NOMO-1 treated with DMSO at 0.1 percent for 48 hours (cell line): ENCODE measurements at regions not wholly inside any gene's neighbourhood (a gene's known extent, or its start where the extent isn't known, plus 50 kb on each side); places are given as distances from the start of the nearest gene placed in this dataset.

Experiments
- DNase-seq: peaks from one replicate; lab custom pipeline; 2025; ENCODE audit not compliant: unreplicated experiment; lab: John Stamatoyannopoulos, UW

DNA sequence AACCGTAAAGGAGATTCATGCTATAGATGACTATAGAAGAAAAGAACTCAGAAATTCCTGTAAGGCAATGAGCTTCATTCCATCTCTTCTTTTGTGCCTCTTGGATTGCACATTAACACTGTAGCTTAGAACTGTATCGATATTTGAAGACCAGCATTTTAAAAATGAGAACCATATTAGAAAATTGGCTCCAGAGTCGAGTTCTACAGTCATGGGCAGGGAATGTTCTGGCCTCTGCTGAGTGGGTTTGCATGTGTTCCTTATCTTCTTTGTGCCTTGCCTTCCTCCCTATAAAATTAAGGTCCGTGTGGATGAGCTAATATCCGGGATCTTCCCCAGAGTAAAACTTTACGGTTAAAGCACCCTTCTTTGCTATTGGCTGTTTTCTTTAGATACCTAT lies 77.4 kb upstream of the PLCL2 start:
- DNase-seq: no peak

DNA sequence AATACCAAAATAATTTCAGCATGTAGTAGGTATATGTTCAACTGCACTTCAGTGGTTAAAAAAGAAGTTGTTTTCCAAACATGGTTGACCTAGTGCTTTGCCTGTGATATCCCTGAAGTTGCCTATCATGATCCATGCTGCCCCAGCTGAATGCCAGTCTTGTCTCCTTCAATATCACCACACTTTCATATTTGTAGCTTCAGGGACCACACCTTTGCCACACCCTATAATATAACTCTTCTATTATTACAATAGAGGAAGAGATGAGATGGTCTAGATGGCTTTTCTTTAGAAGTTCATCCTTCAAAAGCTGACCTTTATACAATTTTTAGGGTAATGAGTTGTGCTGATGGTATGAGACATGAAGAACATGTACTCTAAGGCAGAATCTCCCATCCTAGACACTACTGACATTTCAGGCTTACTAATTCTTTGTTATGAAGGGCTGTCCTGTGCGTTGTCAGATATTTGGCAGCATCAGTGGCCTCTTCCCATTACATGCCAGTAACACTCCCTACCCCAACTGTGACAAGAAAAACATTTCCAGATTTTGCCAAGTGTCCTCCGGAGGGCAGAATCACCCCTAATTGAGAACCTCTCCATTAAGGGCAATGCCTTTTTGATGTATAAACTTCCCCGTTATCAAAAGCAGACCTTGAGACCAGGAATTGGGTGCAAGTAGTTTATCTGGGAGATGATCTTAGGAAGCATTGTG lies 76.2 kb upstream of the PLCL2 start:
- DNase-seq: no peak

DNA sequence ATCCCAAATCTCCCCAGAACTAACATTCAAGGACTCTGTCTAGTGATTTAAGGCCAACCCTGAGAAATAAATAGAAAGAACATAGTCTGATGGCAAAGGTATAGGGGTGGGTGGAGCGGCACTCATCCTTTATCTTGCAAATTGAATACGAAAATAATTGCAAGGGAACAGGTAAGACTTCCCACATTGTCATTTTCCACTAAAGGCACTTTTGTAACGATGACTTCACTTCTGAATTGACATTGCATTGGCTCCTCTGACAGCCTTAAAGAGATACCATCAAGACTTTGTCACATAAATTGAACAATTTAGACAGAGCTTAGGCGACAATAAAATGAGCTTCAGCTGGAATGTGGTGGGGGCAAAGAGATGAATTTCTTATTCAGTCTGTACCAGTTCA lies 75.3 kb upstream of the PLCL2 start:
- no peak for DNase-seq

DNA sequence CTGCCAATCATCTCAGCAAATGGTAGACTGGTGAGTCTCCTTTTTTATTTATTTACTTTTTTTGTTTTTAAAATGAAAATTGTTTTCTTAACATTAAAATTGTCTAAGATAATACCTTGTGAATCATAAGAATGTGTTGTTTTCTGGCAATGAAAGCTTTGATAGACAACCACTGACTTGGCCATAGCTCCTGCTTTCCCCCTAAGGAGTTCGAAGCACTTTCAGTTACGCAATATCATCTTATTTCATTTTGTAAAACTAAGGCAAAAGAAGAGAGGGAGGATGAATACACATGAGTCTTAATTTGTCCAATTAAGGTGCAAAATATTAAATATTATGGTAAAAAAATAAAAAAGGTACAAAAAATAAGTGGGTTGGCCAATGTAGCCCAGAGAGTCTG lies 74.8 kb upstream of the PLCL2 start:
- no peak for DNase-seq

DNA sequence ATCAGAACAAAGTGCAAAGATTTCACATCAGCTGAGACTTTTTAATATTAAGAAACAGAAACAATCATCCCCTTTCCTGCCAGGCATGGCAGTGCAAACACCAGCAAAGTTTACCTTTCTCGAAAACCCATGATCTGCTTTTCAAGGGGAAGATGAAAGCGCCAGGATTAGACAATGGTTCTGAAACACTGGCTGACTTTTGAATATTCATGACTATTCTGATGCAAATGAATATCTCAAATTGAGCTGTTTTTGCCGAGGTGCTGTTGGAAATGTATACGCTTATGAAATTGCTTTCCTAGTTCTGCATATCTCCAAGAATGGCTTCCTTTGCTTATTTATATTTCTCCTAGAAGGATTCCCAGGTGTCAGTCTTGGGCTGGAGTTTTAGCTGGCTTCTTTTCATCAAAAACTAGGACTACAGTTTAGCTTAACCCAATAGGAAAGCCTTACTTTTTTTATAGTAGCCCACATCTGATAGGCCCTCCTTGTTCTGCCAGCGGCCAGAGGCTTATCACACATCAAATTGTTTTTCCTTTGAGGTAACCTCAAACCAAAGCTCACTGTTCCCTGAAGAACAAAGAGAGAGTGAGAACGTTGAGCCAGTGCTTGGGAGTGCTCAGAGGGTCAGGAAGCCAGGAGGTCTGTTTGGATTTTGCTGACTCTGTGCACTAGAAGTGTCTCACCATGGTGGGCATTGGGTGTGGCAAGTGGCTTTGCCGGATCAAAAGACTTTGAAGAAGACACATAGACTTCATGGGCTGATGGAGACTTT lies 74.0 kb upstream of the PLCL2 start:
- no peak for DNase-seq

DNA sequence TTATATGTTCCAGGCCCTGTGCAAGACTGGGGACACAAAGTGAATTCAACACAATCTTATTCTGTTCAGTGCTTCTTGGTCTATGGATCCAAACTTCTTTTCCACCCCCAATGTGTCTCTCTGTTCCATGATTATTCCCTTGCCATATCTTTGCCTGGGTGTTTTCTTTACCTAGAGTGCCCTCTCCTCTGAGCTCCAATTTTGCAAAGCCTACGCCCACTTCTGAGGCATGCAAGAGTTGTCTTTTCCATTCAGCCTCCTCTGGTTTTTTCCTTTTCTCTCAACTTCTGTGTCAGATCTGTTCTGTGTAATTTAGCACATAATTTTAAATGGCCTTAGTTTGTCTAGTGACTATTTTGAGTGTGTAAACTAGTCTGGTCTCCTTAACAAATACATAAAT lies 72.8 kb upstream of the PLCL2 start:
- DNase-seq: no peak

DNA sequence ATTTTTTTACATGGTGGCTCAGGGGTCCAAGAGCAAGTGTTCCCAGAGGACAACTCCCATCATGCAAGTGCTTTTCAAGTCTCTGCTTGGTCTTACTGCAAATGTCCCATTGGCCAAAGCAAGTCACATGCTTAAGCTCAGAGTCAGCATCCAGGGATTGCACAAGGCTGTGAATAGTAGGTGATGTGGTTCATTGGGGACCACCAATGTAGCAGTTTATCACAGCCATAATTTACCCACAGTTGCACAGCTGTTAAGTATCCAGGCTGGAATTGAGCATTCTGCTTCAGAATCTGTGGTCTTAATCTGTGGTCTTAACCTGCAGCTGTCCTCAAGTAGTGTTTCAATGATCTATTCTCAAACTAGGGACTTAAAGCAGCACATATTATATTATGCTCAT lies 71.4 kb upstream of the PLCL2 start:
- DNase-seq: no peak

DNA sequence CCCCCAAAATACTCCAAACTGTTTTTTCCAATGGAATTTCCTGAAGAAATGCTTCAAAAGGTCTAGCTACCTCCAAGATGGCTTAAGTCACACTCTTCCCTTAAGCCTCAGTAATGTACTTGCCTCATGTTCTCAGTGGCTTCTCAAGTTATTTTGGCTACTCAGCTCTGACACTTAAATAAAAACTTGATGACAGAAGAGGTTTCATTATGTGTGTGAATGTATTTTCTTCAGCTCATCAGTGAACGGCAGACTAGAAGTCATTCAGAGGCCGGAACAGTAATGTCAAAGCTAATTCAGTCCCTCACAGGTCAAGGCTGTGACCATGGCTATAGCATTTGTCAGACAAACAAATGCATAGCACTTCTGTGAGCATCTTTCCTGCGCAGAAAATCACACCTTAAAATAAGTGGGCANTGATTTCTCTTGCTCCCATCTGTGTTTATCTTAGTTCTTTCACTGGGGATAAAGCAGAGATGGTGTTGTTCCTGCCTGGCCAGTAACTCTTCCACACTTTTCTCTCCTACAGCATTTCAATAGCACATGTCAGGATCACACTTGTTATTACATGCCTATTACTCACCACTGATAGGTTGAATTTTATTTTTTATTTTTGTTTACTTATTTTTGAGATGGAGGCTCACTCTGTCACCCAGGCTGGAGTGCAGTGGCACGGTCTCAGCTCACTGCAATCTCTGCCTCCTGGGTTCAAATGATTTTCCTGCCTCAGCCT lies 68.5 kb upstream of the PLCL2 start:
- no peak for DNase-seq

DNA sequence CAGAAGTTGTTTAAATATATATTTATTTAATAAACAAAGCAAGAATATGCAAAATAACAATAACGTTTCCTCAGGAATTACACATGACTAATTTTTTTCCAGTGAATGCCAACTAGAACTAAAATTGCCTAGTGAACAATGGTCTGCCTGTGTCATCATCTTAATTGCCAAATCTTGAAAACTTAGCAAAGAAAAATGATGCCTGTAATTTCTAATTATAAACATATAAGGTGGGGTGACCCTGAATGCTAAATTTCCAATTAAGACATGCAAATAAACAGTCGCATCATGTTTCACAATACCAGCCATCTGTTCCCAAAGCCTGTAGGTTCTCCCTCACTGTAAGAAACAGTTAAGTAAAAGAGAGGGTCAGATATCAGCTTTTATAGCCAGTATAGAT lies 67.6 kb upstream of the PLCL2 start:
- DNase-seq: no peak

DNA sequence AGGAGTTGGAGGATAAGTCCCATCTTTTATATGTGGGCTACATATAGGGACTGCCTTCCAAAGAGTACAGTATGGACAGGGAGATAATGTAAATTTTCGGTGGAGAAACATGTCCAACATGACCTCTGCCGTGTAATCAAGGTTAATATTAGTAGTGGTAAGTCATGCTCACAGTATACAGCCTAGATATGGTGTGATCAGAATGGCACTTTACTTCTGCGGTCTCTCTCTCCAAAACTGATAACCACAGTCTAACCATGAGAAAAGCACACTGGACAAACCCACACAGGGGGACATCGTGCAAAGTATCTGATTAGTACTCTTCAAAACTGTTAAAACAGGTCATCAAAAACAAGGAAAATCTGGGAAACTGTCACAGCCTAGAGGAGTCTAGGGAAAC lies 66.6 kb upstream of the PLCL2 start:
- no peak for DNase-seq

DNA sequence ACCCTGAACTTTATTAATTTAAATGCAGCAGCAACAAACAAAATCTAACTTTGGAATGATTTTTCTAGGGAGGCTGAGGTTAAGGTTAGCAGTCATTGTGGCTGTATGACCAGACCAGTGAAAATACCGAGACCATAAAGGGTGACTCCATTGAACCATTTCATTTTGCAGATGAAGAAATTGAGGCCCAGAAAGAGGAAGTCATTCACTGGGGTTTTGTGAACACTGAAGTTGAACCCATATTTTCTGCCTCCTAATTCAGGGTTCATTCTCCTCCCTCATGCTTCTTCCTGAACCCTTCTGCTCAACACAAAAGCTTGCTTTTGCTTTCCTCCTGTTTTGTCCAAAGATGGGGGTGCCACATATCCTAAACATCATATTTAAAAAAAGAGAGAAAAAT lies 65.8 kb upstream of the PLCL2 start:
- DNase-seq: no peak

DNA sequence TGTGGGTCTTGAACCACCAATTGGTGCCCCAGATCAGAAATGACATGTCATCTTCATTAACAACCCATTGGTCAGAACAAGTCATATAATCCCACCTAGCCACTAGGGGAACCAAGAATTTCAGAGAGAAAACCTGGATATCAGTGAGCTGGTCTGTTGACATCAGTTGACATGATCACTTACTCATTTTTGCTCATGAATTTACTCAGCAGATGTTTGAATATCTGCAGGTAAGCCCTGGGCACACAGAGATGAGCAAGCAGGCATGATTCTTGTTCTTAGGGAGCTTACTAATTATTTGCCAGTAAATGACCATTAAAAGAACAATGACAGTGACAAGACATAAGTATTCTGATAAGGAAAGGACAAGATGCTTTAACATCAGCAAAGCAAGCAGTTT lies 64.3 kb upstream of the PLCL2 start:
- no peak for DNase-seq

DNA sequence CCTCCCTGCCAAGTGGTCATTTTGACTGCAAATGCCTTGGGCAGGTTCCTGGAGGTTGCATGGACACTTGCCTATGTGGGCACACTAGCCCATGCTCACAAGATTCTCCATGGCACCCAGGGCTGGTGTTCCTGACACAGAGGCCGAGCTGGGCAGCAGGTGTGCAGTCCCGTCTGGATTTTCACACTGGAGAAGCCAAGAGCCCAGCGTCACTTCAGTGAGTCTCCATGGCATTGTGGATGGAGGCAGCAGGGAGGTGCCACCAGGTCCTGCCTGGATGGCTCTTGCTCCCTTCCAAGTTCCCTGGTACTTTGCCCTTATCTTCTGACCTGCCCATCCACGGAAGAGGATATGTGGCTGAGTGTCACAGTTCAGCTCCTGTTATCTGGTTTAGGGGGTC lies 63.7 kb upstream of the PLCL2 start:
- DNase-seq: no peak

DNA sequence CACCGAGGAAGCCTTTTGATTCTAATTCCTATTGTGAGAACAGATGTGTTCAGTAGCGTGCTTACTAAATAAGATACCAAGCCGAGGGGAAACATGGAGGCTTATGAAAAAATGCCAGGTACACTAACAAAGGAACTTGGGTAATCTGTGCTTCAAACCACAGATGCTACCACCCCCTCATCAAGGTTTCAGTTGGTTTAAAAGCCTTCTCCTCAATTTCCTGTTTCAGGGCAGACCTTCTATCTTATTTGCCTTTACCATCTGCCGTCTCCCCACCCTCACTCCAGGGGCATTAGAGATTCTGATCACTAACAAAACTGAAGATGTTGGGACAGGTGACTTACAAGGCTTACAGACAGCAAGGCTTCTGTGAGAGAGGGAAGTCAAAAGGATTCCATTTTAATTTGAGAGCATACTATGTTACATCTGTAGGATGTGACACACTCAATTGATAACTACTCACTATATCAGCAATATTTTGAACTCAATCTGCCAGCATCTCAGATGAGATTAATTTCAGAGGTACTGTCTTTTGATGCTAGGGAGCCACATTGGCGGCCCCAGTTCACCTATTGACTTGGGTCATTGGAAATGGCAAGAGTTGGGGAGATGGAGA lies 60.6 kb upstream of the PLCL2 start:
- peak; percentile 16 for DNase-seq

DNA sequence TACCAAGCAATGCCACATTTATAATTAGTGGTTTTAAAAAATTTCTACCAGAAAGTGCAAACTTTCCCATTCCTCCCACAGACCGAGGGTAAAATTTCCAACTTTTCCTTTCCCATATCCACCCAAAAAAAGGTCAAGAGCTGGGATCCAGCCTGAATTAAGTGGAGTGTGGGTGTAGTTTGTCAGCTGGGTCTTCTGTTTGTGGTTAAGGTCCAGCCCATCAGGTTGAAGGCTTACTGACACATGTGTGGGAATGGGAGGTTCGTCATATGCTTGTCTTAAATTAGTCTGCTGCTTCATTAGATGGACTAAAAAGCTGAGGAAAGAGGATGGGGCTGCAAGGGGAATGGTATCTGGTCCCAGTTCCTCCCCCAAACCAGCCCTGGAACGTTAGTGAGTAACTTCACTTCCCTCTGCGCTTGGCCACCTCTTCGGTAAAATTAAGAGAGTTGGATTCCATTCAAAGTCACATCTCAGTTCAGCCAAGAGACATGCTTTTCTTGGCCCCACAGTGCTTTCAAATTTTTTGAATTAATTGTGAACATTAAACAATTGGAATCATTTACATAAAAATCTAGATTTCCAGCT lies 59.0 kb upstream of the PLCL2 start:
- no peak for DNase-seq

DNA sequence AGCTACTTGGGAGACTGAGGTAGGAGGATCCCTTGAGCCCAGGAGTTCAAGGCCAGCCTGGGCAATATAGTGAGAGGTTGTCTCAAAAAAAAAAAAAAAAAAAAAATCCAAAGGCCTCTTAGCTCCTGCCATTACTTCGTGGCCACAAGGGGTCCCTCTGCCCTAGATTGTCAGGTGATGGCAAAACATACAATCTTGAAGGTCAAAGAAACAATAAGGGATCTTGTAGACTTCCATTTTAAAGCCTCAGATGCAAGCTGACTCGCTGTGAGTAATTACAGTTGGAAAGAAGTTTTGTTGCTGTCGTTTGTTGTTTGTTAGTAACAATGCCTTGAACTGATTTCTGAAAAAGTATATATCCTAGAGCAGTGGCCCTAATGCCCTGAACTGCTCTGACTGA lies 55.9 kb upstream of the PLCL2 start:
- DNase-seq: peak; percentile 60

DNA sequence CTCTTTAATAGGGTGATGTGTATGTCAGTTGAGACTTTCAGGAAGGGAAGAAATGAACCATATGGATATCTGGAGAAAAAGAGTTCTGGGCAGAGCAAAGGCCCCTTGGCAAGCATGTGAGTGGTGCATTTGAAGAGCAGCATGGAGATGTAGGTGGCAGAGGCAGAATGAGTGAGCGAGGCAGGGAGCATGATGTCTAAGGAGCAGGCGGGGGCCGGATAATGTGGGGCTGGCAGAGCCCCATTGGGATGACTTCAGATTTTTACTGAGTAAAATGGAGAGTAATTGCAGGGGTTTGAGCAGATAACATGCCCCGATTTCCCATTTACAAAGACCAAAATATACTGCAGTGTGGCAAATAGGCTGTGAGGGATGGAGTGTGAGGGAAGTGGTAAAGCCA lies 52.9 kb upstream of the PLCL2 start:
- DNase-seq: no peak

DNA sequence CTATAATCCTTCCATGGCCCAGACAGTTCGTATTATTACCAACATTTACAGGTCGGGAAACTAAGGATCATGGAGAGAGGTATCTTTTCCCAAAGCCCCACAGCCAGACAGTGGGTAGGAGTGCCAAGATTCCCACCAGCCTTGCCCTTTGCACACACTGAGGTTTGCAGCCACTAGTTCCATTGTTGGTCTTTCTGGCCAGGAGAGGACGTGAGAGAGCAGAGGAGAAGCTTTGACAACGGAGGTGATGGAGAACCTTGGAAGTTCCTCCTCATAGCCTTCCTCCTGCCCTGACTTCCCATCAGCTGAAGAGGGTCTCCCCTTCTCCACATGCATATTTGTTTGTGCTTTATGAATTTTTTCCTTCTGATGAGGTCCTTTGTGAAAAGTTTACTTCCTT lies 50.5 kb upstream of the PLCL2 start:
- DNase-seq: peak; percentile 16

DNA sequence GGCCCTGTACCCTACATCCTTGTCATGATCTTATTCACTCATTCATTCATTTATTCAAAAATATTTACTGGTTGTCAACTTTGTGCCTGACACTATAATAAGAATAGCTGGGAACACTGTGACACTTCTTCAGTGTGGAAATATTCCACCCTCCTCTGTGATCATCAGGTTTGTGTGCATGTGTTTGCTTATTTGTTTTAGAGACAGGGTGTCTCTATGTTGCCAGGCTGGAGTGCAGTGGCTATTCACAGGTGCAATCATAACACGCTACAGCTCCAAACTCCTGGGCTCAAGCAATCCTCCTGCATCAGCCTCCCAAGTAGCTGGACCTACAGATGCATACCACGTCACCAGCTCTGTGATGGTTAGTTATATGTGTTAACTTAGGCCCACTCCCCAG lies 50.0 kb upstream of the PLCL2 start:
- no peak for DNase-seq
